KBM-7 (cell line): ENCODE measurements at regions not wholly inside any gene's neighbourhood (a gene's known extent, or its start where the extent isn't known, plus 50 kb on each side); places are given as distances from the start of the nearest gene placed in this dataset.
"Not testable (repeated sequence)": the region's sequence is repeated elsewhere in the genome, so short reads cannot be mapped to it uniquely, and the experiment has no call there.

Experiments used
- DNase-seq: peaks from one replicate; pipeline ENCODE4 v3.0.0-alpha.2; 2015
- in situ Hi-C: fragments of 300-500 bp; cut with MboI; formaldehyde crosslinking; loops from 2 replicates; pipeline ENCODE4 v1.14.3; 2020; ENCODE audit warnings: low sequenced_read_pairs, low pct_unique_long_range_greater_than_20kb, mixed read lengths

DNA sequence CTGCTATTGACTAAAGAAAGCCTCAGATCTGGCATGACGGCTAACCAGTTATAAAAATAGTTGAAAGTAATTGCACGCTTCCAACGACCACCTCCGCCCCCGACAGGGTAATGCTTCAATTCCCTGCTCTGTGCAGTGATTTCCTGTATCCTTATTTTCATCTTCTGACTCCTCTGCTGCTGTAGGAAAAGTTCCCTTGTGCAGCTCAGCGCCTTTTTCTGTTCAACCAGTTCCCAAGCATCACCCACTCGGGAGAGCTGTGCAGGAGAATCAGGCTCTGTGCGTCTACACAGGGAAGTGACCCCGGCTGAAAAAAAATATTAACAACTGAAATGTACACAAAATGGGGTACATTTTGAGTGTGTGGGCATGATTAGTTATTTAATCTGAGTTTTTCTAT is 91.3 kb upstream of the COPS8 start:
- in situ Hi-C loops = no loop called here
- no peak for DNase-seq

DNA sequence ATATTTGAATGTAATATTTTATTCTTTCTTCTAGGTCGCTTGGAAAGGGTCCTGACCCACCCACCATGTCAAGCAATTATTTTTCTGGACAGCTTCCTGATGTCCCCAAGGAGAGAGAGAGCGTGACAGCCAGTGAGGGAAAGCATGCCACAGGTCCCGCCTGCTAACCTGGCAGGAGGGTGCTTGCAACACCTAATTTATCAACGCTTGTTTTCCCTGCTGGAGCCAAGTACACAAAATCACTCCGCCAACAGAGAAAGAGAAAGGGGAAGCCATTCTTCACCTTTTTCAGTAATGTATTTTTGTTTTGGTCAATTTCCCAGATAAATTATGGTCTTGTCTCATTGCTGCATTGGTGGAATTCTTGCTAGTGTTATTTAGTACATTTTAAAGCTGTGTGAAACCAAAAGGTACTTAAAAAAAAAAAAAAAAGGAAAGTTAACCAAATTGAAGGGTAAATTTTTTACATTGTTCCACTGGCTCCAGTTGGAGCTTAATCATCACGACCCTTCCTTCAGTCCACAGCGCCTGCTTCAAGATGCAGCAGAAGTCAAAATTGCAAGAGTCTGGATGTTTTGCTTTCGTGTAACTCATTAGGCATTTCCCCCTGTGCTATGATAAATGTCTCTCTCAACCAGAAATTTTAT is 88.5 kb upstream of the COPS8 start:
- in situ Hi-C loops = no loop called here
- no peak for DNase-seq

DNA sequence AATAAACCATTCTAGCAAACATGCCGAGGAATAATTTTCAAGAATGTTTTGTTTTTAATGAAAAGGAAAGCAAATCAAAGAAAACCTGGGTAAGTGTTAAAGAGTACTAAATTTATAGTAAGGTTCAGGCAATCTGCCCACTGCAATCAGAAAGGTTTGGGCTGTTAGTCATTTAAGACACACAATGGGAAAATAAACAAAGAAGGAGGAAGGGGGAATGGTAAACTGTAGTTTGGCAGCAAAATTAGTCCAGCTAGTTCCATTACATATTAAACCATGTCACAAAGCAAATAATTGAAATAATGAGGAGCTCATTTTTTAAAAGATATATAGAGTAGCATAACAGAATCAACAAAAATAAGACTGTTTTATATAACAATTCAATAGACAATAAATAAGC is 87.5 kb upstream of the COPS8 start:
- DNase-seq = no peak
- in situ Hi-C loops = no loop called here

DNA sequence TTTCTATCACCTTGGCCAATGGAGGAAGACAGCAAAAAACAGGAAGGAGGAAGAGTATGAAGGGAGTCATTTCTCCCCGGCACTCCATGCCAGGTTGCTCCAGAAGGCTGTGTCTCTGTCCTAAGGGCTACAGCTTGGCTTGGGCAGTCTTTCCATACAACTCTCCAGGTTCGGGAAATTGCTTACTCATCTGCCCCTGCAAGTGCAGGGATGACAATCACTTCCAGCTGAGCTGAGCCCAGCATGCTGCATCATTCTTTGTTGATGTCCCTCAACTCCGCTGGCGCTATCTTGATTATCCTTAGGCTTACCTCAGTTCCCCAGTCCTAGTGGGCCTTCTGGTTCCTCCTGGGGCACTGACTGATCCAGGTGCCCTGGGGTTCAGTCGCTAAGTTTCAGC is 86.9 kb upstream of the COPS8 start:
- DNase-seq = no peak
- in situ Hi-C loops = no loop called here

DNA sequence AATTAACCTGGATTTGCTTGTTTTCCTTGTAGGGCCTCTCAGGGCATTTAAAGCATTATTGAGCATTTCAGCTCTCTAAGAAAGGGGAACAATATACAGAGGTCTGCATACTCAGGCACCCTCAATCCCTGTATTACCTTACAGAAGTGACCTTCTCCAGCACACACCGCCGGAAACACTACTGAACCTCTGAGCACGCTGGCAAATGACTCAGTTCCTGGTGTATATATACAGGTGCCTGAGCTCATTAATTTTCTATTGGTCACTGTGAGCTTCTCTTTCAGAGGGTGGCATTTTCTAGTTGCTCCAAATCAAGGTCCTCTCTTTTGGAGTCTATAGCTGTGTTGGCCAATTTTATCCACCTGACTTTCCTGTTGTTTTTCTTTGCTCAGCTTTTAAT is 85.2 kb upstream of the COPS8 start:
- DNase-seq = no peak
- in situ Hi-C loops = no loop called here

DNA sequence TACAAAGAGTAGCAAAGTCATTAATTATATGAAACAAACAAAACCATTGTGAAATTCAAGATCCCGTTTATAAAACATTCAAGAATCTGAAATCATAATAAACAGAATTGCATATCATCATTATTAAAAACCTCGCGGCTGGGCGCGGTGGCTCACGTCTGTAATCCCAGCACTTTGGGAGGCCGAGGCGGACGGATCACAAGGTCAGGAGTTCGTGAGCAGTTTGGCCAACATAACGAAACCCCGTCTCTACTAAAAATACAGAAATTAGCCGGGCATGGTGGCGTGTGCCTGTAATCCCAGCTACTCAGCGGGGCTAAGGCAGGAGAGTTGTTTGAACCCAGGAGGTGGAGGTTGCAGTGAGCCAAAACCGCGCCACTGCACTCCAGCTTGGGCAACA is 80.3 kb upstream of the COPS8 start:
- DNase-seq, in situ Hi-C loops: not testable (repeated sequence)

DNA sequence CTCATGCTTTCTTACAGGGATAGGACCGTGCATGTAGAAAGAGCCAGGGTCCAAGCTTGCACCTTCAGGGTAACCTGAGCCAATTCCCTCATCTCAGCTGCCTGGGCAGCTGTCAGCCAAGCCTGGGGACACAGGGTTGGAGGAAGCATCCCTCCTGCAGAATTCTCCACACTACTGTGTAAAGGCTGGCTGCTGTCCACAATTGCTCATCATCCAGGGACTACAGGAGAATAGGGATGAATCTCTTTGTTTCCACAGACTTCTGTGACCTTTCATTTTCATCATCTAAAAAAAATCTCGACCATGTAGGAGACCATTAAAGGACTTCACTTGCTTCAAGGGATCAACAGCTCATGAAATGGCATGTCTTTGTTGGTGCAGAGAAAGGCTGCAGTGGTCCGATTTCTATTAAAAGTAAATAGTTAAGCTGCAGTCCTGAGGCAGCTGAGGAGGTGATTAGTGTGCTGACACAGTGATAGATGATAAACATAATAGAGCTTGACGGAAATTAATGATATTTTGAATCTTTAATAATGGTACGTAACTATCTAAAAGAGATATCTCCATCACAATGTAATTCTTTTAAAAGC is 74.4 kb upstream of the COPS8 start:
- in situ Hi-C loops = no loop called here
- no peak for DNase-seq

DNA sequence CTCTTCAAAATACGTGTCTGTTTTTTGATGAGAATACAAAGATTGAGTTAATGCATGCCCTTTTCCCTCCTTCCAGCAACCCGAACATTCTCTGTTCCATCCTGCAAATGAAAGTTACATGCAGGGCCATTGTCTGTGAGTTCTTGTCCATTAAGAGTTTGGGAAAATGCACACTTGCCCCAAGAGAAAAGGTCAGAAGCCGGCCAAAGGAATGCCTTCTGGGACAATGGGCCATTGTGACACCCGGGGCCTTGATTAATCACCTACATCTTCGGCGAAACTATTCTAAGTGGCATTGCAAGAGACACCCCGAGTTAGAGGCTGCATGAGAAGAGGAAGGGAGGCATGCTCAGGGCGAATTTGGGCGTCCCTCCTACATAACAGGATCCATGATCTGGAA is 73.7 kb upstream of the COPS8 start:
- in situ Hi-C loops = no loop called here
- DNase-seq = no peak

DNA sequence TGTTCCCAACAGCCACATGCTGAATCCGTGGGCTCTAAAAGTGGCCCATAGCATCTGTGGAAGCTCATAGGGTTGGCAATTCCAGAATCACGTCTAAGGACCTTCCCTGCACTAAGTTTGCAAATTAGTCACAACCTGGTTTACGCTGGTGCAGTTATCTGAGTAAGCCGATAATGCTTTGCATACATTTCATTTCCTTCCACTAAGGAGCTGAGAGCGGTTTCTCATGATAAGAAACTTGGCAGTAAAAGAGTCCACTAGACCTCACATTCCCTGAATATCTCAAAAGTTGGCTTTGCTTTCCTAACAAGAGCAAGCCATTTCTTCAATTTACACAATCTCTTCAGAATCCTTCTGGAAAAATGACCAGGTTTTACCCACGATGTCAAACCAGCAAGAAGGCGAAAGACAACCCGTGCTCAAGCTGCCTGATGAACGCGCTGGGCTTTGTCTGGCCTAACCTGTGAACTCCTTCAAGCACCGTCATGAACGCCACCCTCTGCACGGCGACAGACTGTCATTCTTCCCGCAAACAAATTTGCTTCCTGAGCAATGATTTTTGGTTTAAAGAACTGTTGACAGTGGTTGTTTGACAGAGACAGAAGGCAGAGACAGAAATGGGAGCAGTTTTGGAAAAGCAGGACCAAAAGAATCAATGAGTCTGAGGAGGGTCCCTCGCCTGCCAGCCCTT is 73.0 kb upstream of the COPS8 start:
- no peak for DNase-seq
- in situ Hi-C loops = no loop called here

DNA sequence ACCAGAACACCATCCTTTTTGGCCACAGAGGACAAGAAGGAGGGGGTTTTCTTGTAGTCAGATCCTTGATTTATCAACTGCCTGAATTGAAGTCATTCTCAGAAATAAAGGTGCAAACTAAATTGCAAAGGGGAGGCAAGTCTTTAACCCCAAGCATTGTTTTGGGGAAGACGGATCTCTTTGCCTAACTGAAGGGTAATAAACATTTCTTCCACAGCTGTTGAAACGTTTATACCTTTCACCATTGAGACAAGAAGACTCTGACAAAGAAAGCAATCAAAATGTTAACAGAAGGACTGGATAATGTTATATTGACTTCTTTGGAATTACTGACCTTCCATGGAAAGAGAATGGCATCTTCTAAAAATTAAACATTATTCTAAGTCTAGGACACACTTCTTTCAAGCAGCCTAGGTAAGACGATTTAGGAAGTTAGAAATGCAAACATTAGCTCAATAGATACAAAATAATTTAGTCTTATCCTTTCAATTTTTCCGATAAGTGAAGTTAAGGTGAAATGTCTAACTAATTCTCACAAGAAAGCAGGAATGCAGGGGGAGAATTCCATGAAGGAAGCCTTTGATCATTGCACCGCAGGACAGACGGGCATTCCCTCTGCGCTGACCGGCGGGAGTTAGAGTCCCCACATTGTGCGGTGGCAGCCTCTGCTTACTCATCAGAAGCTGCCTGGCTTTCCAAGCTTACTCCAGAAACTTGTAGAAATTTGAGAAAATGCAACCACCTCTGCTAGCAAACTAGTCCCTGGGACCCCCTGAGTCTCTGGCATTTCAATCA is 69.4 kb upstream of the COPS8 start:
- in situ Hi-C loops = no loop called here
- DNase-seq = no peak

DNA sequence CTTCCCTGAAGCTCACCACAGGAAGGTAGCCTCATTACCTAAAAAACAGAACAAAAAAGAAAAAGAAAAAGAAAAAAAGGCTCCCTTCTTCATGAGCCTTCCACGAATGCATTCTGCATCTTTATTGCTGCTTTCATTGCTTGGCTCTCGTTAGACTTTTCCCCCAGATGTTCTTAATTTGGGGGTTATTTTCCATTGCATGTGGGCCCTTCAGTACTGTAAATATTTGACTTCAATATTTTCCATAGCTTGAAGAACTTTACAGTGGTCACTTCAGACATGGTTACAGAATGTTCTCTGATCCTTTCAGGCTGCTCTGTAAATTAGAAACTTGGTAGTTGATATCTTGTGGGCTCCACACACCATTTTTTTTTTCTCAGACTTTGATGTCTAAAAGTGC is 65.6 kb upstream of the COPS8 start:
- in situ Hi-C loops = no loop called here
- no peak for DNase-seq

DNA sequence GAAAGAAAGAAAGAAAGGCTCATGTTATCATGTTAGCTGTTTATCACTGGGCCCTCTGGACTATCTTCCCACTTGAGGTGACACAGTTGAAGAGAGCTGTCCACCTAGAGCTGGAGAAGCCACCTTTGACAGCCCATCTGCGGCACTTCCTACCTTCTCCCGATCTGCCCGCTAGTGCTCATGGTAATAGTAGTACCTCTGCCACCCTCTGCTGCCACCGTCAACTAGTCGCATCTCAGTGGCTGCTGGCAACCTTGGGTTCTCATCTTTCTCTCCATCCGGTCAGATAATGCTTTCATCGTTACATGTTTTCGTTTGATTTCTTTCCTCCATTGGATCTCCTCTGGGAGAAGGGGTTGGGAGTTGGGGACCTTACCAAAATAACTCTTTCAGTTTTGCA is 63.2 kb upstream of the COPS8 start:
- DNase-seq = no peak
- in situ Hi-C loops = no loop called here

DNA sequence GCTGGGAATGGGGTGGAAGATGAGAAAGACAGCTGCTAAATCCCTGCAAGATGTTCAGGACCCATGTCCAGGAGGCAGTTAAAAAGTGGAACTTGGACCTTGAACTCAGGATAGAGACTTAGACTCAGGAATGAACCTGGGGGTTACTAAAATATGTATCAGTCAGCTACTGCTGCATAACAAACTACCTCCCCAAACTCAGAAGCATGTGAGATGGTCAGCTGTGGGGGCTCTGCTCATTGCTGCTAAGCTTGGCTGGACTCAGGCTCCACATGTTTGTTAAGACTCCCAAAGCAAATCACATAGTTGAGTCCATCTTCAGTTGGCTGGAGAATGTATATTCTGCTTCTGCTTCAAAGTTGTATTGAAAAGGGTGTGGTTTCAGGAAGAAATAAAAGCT is 61.4 kb upstream of the COPS8 start:
- no peak for DNase-seq
- in situ Hi-C loops = no loop called here

DNA sequence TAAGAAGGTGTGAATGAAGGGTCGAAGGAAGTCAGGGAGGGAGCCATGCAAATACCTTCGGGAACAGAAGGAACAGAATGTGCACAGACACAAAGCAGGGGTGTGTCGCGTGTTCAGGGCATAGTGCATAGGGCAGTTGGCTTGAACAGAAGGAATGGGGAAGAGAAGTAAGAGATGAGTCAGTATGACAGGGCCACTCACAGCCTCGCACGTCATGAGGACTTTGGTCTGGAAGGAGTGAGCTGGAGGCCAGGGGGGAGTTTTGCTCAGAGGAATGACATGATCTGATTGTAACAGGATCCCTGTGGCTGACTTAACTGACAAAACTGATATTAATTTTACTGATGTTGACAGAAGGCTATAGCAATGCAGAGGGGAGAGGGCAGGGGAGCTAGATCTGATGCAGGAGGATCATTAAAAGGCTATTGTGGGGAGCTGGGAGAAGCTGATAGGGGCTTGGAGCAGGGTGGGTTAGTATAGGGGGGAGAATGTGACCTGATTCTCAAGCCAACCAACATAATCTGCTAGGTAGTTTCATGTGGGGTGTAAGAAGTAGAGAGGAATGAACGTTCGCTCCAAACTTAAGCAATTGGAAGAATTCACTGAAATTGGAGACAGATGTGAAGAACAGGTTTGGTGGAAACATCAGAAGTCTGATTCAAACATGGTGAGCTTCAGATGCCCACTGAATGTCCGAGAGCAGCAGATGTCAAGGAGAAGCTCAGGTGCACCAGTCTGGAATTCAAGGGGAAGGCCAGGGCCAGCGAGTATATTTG is 60.4 kb upstream of the COPS8 start:
- DNase-seq = no peak
- in situ Hi-C loops = no loop called here

DNA sequence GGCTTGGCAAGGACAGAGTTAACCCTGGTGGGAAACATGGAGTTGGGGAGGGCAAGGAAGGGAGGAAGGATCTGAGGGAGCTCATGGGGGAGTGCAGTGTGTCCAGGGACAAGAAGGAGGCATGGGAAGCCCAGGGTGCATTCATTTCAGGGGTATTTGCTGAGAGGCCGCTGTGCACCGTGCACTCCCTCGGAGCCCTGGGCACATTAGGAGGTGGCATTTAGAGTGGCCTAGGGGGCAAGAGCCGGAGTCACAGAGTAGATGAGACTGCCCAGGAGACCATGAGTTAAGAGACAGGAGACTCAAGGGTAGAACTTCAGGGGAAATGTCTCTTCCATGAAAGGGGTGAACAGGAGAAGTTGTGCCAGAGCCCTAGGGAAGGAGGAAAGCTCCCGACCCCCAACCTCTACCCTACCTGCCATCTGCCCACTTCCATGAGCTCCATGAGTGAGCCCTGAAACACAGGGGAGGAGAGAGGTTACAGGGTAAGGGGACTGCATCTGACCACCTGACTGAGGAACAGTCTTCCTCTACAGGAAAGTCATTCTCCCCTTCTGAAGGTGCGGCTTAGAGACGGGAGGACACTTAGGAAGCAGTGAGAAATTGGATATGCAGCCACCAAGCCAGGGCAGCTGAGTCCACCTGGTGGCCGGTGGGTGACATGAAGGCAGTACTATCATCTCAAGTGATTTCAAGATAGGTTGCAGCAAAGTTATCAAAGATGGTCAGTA is 58.5 kb upstream of the COPS8 start:
- peak; percentile 41 for DNase-seq
- in situ Hi-C loops = no loop called here

DNA sequence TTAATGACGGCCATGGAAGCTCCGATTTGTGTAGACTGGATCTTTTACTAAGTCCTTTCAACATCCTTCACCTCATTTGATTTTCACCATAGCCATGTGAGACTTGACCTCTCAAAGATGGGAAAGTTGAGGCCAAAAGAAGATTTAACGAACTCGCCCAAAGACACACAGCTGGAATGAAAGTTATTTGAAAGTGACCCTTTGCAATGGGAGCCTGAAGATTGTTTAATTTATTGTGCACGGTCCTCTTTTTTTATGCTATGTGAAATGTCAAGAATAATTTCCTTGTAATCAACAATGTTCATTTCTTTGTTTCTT is 58.0 kb upstream of the COPS8 start:
- in situ Hi-C loops = no loop called here
- no peak for DNase-seq

DNA sequence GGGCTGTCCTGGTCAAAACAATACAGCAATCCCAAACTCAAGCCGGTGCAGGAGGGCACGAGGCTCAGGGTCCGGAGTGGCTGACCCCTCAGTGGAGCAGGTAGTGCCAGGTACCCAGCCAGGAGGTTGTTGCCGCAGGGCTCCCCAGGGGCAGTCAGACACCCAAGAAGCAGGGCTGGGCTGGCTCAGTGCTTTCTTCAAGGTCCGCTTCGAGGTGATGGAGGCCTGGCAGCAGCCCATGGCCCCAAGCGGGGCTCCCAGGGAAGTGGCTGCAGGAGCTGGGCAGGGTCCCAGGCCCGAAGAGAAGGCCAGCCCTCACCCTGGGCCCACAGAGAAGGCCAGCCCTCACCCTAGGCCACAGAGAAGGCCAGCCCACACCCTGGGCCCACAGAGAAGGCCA is 55.3 kb upstream of the COPS8 start:
- DNase-seq = no peak
- in situ Hi-C loops = no loop called here

DNA sequence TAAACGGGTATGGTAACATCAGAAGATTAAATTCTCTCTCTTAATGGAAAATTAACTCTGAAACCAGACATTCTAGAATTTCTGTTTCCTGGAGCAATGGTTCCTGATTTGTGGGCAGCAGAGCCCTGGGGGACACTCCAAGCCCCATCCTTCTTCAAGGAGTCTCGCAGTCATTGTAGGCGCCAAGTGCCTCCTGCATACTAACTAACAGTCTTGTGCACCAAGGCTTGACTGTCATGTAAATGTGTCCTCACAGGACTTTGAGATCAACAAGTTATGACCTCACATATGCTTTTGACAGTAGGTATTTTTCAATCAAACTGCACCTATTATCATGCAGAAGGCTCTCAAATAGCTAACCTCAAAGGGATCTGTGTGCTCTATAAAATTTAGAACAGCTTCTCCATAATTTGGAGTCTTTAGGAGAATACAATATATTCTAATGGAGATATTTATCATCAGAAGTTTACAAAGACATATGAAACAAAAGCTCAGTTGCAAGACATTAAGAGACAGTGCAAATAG is 52.1 kb upstream of the COPS8 start:
- in situ Hi-C loops = no loop called here

More for the DNA sequence above, 52.1 kb upstream of the COPS8 start:
- DNase-seq = no peak
